ENCODE measurements at regions not wholly inside any gene's neighbourhood (a gene's known extent, or its start where the extent isn't known, plus 50 kb on each side); places are given as distances from the start of the nearest gene placed in this dataset.

- TF ChIP-seq POLR2AphosphoS5 (IDR thresholded peaks at IDR 0.05; ENCODE audit: low read depth) = no peak
- no peak for TF ChIP-seq CTCF (conservative IDR thresholded peaks at IDR 0.05; ENCODE audit: low read depth in 2 of 2)
- no peak for TF ChIP-seq REST (IDR thresholded peaks at IDR 0.05; ENCODE audit: unreplicated experiment)
- no peak for TF ChIP-seq EZH2 (IDR thresholded peaks at IDR 0.05; ENCODE audit: low read depth, unreplicated experiment)
- TF ChIP-seq ETS1 (IDR thresholded peaks at IDR 0.05) = no peak
- TF ChIP-seq JUNB (IDR thresholded peaks at IDR 0.05; ENCODE audit: unreplicated experiment) = no peak
- no peak for TF ChIP-seq EZH2phosphoT487 (IDR thresholded peaks at IDR 0.05; ENCODE audit: unreplicated experiment)
- TF ChIP-seq CREB1 (CRISPR knock-in tag; IDR thresholded peaks at IDR 0.05; ENCODE audit: low read depth) = no peak
- no peak for TF ChIP-seq NANOG (IDR thresholded peaks at IDR 0.05; ENCODE audit: borderline replicate concordance)
- no peak for TF ChIP-seq ZNF462 (CRISPR knock-in tag; IDR thresholded peaks at IDR 0.05)
- TF ChIP-seq ZNF114 (CRISPR knock-in tag; IDR thresholded peaks at IDR 0.05) = no peak
- TF ChIP-seq STAT1 (IDR thresholded peaks at IDR 0.05; ENCODE audit: unreplicated experiment) = no peak
Measured at GRCh38 chr1:157306896-157307295, 168.7 kb upstream of the ETV3 start.
